ENCODE measurements at regions not wholly inside any gene's neighbourhood (a gene's known extent, or its start where the extent isn't known, plus 50 kb on each side); places are given as distances from the start of the nearest gene placed in this dataset.
"Not testable (repeated sequence)": the region's sequence is repeated elsewhere in the genome, so short reads cannot be mapped to it uniquely, and the experiment has no call there.

DNA sequence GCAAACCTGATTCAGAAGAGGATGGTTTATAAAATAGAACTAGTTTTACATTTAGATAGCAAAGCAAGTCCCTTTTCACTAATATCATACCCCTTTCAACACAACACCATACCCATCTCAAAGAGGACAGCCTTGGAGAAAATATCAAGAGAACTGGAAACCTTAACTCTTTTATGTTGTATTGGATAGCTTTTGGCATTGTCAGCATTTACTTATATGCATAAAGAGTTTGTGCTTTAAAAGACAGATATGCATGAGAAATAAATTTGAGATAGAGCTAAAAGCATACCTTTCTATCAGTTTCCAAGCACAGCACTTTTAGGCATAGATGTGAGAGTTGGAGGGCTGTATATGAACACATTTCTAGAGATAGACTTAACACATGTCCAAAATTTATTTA is 799.3 kb upstream of the ACO1 start:
- no peaks in the 10 kb centered on the region for H3K36me3 Mint-ChIP-seq (ENCODE audit: low read depth)
- no peak overlapping the region for H3K4me3 Mint-ChIP-seq
- TF ChIP-seq CTCF (IDR thresholded peaks at IDR 0.05; ENCODE audit: unreplicated experiment in 3 of 3) = no peak
- no peak overlapping the region for H3K27ac Mint-ChIP-seq
- no peaks in the 10 kb centered on the region for H3K27me3 Mint-ChIP-seq (ENCODE audit: low read depth)
- H3K4me1 Mint-ChIP-seq = no peaks in the 10 kb centered on the region
- no peaks in the 10 kb centered on the region for H3K9me3 Mint-ChIP-seq

DNA sequence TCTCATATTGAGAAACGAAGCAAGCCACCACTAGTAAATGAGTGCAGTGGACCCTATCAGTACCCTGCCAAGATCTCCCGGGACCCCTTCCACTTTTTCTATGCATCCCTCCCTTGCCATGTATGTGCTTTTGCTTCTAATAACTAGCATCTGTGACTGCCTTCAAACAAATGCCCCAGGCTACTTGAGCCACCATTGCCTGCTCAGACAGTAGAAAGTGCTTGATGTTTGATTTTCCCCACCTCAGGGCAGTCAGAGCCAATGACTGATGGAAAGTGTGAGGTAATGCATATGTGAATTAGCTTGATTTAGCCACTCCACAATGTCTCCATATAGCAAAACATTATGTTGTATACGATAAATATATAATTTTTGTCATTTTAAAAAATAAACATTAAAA is 797.3 kb upstream of the ACO1 start:
- Mint-ChIP-seq H3K27ac (no peak overlapping the region), H3K4me3 (no peak overlapping the region), H3K36me3 (ENCODE audit: low read depth) (no peaks in the 10 kb centered on the region), H3K9me3 (no peaks in the 10 kb centered on the region), H3K27me3 (ENCODE audit: low read depth) (no peaks in the 10 kb centered on the region), H3K4me1 (no peaks in the 10 kb centered on the region)
- TF ChIP-seq CTCF (IDR thresholded peaks at IDR 0.05; ENCODE audit: unreplicated experiment in 3 of 3) = no peak

GRCh38 chr9:31588006-31588405 is 796.4 kb upstream of the ACO1 start:
- Mint-ChIP-seq H3K4me1 (no peaks in the 10 kb centered on the region), H3K4me3 (no peak overlapping the region), H3K36me3 (ENCODE audit: low read depth) (no peaks in the 10 kb centered on the region), H3K27me3 (ENCODE audit: low read depth) (no peaks in the 10 kb centered on the region), H3K9me3 (no peaks in the 10 kb centered on the region), H3K27ac (no peak overlapping the region)
- no peak for TF ChIP-seq CTCF (IDR thresholded peaks at IDR 0.05; ENCODE audit: unreplicated experiment in 3 of 3)

DNA sequence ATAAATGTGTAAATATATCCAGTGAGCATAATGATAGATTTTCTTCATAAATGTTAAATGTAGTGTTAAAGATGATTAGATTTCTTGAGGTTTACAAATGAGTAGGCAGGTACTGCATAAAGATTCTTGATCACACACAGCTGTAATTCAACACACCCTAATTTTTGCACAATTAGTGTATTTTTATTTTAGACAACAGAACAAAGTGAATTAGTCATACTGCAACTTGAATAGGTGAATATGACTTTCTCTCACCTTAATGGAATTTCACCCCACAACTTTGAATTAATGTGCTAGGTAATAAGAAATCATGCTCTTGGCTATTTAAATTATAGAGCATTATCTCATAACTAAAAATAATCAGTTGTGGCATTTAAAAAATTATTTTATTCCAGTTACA is 795.7 kb upstream of the ACO1 start:
- Mint-ChIP-seq H3K36me3 (ENCODE audit: low read depth) (no peaks in the 10 kb centered on the region), H3K4me3 (no peak overlapping the region), H3K27ac (no peak overlapping the region), H3K9me3 (no peaks in the 10 kb centered on the region), H3K4me1 (no peaks in the 10 kb centered on the region), H3K27me3 (ENCODE audit: low read depth) (no peaks in the 10 kb centered on the region)
- TF ChIP-seq CTCF (IDR thresholded peaks at IDR 0.05; ENCODE audit: unreplicated experiment in 3 of 3) = no peak

DNA sequence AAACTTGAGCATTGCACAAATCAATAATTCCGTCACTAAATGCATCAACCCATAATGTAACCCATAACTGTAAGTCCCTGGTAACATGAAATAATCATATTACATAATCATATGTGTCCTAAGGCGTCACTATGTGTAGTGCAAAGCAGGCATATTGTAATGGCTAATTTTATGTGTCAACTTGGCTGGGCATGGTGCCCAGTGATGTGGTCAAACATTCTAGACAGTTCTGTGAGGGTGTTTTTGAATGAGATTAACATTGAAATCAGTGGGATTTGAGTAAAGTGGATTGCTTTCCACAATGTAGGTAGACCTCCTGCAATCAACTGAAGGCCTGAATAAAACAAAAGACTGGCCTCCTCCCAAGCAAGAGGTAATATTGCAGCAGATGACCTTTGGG is 794.4 kb upstream of the ACO1 start:
- H3K36me3 Mint-ChIP-seq (ENCODE audit: low read depth) = no peaks in the 10 kb centered on the region
- no peak overlapping the region for H3K4me3 Mint-ChIP-seq
- no peaks in the 10 kb centered on the region for H3K9me3 Mint-ChIP-seq
- no peaks in the 10 kb centered on the region for H3K27me3 Mint-ChIP-seq (ENCODE audit: low read depth)
- H3K4me1 Mint-ChIP-seq = no peaks in the 10 kb centered on the region
- H3K27ac Mint-ChIP-seq = no peak overlapping the region
- no peak for TF ChIP-seq CTCF (IDR thresholded peaks at IDR 0.05; ENCODE audit: unreplicated experiment in 3 of 3)

DNA sequence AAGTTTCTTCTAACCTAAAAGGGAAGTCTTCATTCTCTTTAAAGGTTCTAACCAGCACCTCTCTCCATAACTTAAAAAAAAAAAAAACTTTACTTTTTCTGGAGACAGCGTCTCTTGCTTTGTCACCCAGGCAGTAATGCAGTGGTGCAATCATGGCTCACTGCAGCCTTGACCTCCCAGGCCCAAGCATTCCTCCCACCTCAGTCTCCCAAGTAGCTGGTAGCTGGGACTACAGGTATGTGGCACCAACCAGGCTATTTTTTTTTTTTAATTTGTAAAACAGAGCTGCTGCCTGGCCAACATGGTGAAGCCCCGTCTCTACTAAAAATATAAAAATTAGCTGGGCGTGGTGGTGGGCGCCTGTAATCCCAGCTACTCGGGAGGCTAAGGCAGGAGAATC is 787.4 kb upstream of the ACO1 start:
- not testable (repeated sequence) for H3K4me1 Mint-ChIP-seq; H3K9me3 Mint-ChIP-seq; H3K27ac Mint-ChIP-seq; H3K36me3 Mint-ChIP-seq (ENCODE audit: low read depth); H3K4me3 Mint-ChIP-seq; H3K27me3 Mint-ChIP-seq (ENCODE audit: low read depth)

DNA sequence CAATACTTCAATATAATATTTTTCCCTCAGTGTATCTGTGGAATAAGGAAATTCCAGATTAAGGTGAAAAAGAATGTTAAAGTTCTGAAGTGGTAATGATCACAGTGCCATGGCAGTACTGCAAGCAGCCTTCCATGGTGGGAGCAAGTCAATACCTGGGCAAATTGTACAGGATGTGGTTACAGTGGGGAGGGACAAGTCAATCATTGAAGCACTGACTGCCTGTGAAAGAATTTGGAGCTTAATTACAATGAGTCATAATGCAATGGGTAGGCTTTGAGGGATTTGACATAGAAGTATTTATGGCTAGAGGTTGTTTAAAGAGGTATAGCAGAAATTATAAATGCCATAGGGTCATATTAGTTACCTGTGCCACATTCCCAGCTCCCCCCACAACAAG is 786.5 kb upstream of the ACO1 start:
- Mint-ChIP-seq H3K4me1 (no peaks in the 10 kb centered on the region), H3K36me3 (ENCODE audit: low read depth) (no peaks in the 10 kb centered on the region), H3K27me3 (ENCODE audit: low read depth) (no peaks in the 10 kb centered on the region), H3K27ac (no peak overlapping the region), H3K9me3 (no peaks in the 10 kb centered on the region), H3K4me3 (no peak overlapping the region)
- no peak for TF ChIP-seq CTCF (IDR thresholded peaks at IDR 0.05; ENCODE audit: unreplicated experiment in 3 of 3)
